GM19351 (cell line): ENCODE measurements at regions not wholly inside any gene's neighbourhood (a gene's known extent, or its start where the extent isn't known, plus 50 kb on each side); places are given as distances from the start of the nearest gene placed in this dataset.

ENCODE experiments used
- ATAC-seq: cut with Tn5 transposase; IDR thresholded peaks from one replicate; pipeline ENCODE4 v1.9.1; 2021; ENCODE audit warnings: mild to moderate bottlenecking, moderate library complexity; ENCODE audit not compliant: unreplicated experiment

GRCh38 chr5:42337607-42338006, 85.6 kb upstream of the GHR start:
- no peak for ATAC-seq

- no peak for ATAC-seq
Measured at GRCh38 chr5:42338136-42338535, 85.1 kb upstream of the GHR start.

- ATAC-seq: no peak
Measured at GRCh38 chr5:42349163-42349562, 74.1 kb upstream of the GHR start.

GRCh38 chr5:42351956-42352355, 71.3 kb upstream of the GHR start:
- no peak for ATAC-seq

- ATAC-seq: no peak
Measured at GRCh38 chr5:42360056-42360455, 63.2 kb upstream of the GHR start.

- ATAC-seq: no peak
Measured at GRCh38 chr5:42360616-42361314, 62.5 kb upstream of the GHR start.

- no peak for ATAC-seq
Measured at GRCh38 chr5:42361315-42361688, 61.9 kb upstream of the GHR start.

- ATAC-seq: peak; percentile 71
Measured at GRCh38 chr5:42366051-42366450, 57.2 kb upstream of the GHR start.
